ENCODE measurements at regions not wholly inside any gene's neighbourhood (a gene's known extent, or its start where the extent isn't known, plus 50 kb on each side); places are given as distances from the start of the nearest gene placed in this dataset.

DNA sequence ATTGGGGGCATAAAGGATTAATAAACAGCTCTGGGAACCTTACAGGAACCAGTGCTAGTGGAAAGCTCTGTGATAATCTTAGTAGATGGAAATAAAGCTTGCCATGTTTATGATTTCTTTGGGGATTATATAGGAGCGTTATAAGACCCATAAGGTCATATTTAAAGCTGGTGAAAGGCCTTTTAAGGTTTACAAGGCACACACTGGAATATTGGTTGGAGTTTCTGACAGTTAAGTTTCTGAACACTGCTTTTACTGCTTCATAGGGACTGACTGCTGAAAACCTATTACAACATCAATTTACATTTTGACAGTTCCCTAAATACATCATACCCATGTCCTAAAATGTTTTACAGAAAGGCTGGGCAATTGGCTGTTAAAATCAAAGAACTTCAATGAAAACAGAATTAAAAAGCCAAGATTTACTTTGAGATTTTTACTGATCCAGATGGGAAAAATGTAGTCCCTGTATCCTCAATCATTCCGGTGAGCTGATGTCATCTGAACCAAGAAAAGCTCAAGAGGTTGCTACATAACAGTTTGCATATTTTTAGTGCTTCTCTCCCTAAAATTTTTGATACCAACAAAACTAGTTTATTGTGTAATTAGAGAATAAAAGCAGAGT, 153.7 kb upstream of the IGF1 start:
- intact Hi-C loops (cut with micrococcal nuclease): loop anchor here (5.0 kb wide), 1 partner anchor 67 kb away; no protein-coding TSS in a partner anchor
- no peak overlapping the region for H2AFZ ChIP-seq (replicated peaks; ENCODE audit: low read length, poor library complexity)
- H3K79me1 ChIP-seq (ENCODE audit: low read depth in 1 of 2, low read length in 2 of 2): no peaks in the 10 kb centered on the region
- no peak overlapping the region for H2AK5ac ChIP-seq (ENCODE audit: low read depth, low read length)
- POLR2A ChIA-PET (ENCODE audit: unreplicated experiment): no interaction called here
- H3K36me3 ChIP-seq (ENCODE audit: control insufficient read depth, insufficient read depth, low read length): no peaks in the 10 kb centered on the region
- H4K8ac ChIP-seq (ENCODE audit: low read depth in 2 of 2, low read length in 2 of 2): peak overlapping the region in 1 of 2 experiments; percentile 84; a peak in 2 of 4 replicates
- WGBS, 2 experiments (ENCODE audit: extremely low coverage in 2 of 2, insufficient read length in 1 of 2): no CpG with 5 or more reads among the region's 2 CpGs
- peak overlapping the region; percentile 26; the same call in 1 of the 2 replicates for H3K23ac ChIP-seq (ENCODE audit: low read depth, low read length)
- in situ Hi-C loops (cut with MboI; ENCODE audit: low sequenced_read_pairs): no loop called here
- peak overlapping the region; percentile 42; the same call in 1 of the 2 replicates for H3K18ac ChIP-seq (ENCODE audit: low read depth, low read length)
- no peaks in the 10 kb centered on the region for H3K27me3 ChIP-seq (ENCODE audit: control insufficient read depth, insufficient read depth, low read length)
- no TSS peak for BruUV-seq (replicated peaks)
- peak overlapping the region; percentile 36; the same call in 1 of the 2 replicates for H4K91ac ChIP-seq (ENCODE audit: insufficient read depth, low read depth, low read length)
- H3K27ac ChIP-seq (ENCODE audit: insufficient read depth, low read length): peak overlapping the region; percentile 72
- peak overlapping the region; percentile 0; the same call in 1 of the 2 replicates for H4K5ac ChIP-seq (ENCODE audit: low read depth, low read length)
- H2BK120ac ChIP-seq (ENCODE audit: low read depth, low read length): peak overlapping the region; percentile 85
- peak overlapping the region; percentile 47; the same call in 1 of the 2 replicates for H3K56ac ChIP-seq (ENCODE audit: extremely low read depth, insufficient read depth, low read length)
- no peaks in the 10 kb centered on the region for H3K9me3 ChIP-seq (ENCODE audit: control insufficient read depth, insufficient read depth, low read length)
- no peak overlapping the region for H2AK9ac ChIP-seq (replicated peaks; ENCODE audit: low read depth, low read length, poor library complexity)
- H3K4me1 ChIP-seq (ENCODE audit: control insufficient read depth, insufficient read depth, low read length): peaks cover 8% of the 10 kb centered on the region; the same call in 1 of the 2 replicates
- peak overlapping the region; percentile 79 for H3K14ac ChIP-seq (replicated peaks; ENCODE audit: low read depth, low read length)
- peak overlapping the region; percentile 79 for H3K4ac ChIP-seq (ENCODE audit: low read depth, low read length)
- ATAC-seq (ENCODE audit: low read depth) (peak; percentile 63), DNase-seq (peak; percentile 79)
- no peak overlapping the region for H3K9ac ChIP-seq (ENCODE audit: low read depth, low read length)
- CTCF ChIA-PET: no interaction called here
- no peaks in the 10 kb centered on the region for H4K20me1 ChIP-seq (ENCODE audit: insufficient read depth, low read length)
- H3K4me3 ChIP-seq (ENCODE audit: insufficient read depth, low read depth, low read length): no peak overlapping the region
- H3K4me2 ChIP-seq (ENCODE audit: low read depth, low read length): peak overlapping the region; percentile 58; the same call in 1 of the 2 replicates
- H2BK5ac ChIP-seq (ENCODE audit: low read depth, low read length, poor library complexity, severe bottlenecking): peak overlapping the region; percentile 95
- H2BK15ac ChIP-seq (ENCODE audit: low read depth, low read length): peak overlapping the region; percentile 83; the same call in 2 of the 3 replicates
- no peak for TF ChIP-seq MAZ (IDR thresholded peaks at IDR 0.05; ENCODE audit: borderline replicate concordance, low read depth, low read length)
- peak; percentile 83 for TF ChIP-seq CEBPB (IDR thresholded peaks at IDR 0.05; ENCODE audit: low read depth, low read length)
- peak overlapping the region; percentile 92 for H2BK20ac ChIP-seq (ENCODE audit: low read depth, low read length)
- dilution Hi-C loops (cut with HindIII; ENCODE audit: low sequenced_read_pairs, unreplicated experiment): no loop called here
- H3K9me1 ChIP-seq (ENCODE audit: insufficient read depth, low read length): peaks cover 2% of the 10 kb centered on the region; the same call in 1 of the 2 replicates
